A673 (cell line): ENCODE measurements at regions not wholly inside any gene's neighbourhood (a gene's known extent, or its start where the extent isn't known, plus 50 kb on each side); places are given as distances from the start of the nearest gene placed in this dataset.

Experiments used
- BruUV-seq: library from RNA; stranded (reverse); fragments of 400-500 nt; replicated peaks from 2 replicates; lab custom pipeline; 2021; lab: Mats Ljungman, UMichigan
- CTCF ChIA-PET: fragments of 300-600 bp; sonication (Branson Sonifier 250); formaldehyde crosslinking; loops from one replicate; lab custom pipeline; 2022; ENCODE audit warnings: antibody characterized with exemption; lab: Charles Lee
- POLR2A ChIA-PET: fragments of 300-600 bp; sonication (Branson Sonifier 250); formaldehyde crosslinking; loops from one replicate; lab custom pipeline; 2022; ENCODE audit warnings: antibody characterized with exemption; ENCODE audit not compliant: low non-redundant PET; lab: Charles Lee
- DNase-seq: peaks from one replicate; pipeline ENCODE4 v3.0.0-alpha.2; 2015; ENCODE audit warnings: low spot score
- H3K27ac ChIP-seq: fragments of 200-600 bp; sonication (generic); 2 replicates; pipeline ENCODE4 v1.5.1; 2016; ENCODE audit warnings: mixed run types, low read depth, mild to moderate bottlenecking, mixed read lengths, antibody characterized with exemption, low read length; ENCODE audit not compliant: poor library complexity, severe bottlenecking
- H3K27me3 ChIP-seq: fragments of 200-600 bp; sonication (generic); replicated peaks from 2 replicates; pipeline ENCODE4 v1.6.1; 2017; ENCODE audit warnings: mixed run types, low read depth, mild to moderate bottlenecking, mixed read lengths, antibody characterized with exemption, low read length; ENCODE audit not compliant: insufficient read depth, poor library complexity
- H3K36me3 ChIP-seq: fragments of 200-600 bp; sonication (generic); 2 replicates; pipeline ENCODE4 v1.6.1; 2016; ENCODE audit warnings: mixed run types, mild to moderate bottlenecking, mixed read lengths, antibody characterized with exemption, low read length; ENCODE audit not compliant: insufficient read depth, poor library complexity, severe bottlenecking
- H3K4me1 ChIP-seq: fragments of 200-600 bp; sonication (generic); 2 replicates; pipeline ENCODE4 v1.6.1; 2017; ENCODE audit warnings: mixed run types, mild to moderate bottlenecking, mixed read lengths, antibody characterized with exemption, low read length; ENCODE audit not compliant: insufficient read depth, poor library complexity, severe bottlenecking
- H3K4me3 ChIP-seq: fragments of 200-600 bp; sonication (generic); 2 replicates; pipeline ENCODE4 v1.5.1; 2016; ENCODE audit warnings: low read depth, mixed run types, mild to moderate bottlenecking, mixed read lengths, low read length; ENCODE audit not compliant: poor library complexity, severe bottlenecking
- H3K9me3 ChIP-seq: fragments of 200-600 bp; sonication (generic); 2 replicates; pipeline ENCODE4 v1.6.1; 2016; ENCODE audit warnings: mixed run types, low read depth, mild to moderate bottlenecking, mixed read lengths, antibody characterized with exemption, low read length; ENCODE audit not compliant: poor library complexity, severe bottlenecking
- CTCF ChIP-seq: fragments of 300-800, 200-600 bp; sonication (generic); conservative IDR thresholded peaks from 2 replicates; pipeline ENCODE4 v1.5.1; 2017; ENCODE audit warnings: low read depth, mild to moderate bottlenecking, antibody characterized with exemption, low read length, moderate library complexity, mixed read lengths
- EZH2 ChIP-seq: fragments of 200-600 bp; sonication (generic); IDR thresholded peaks from 2 replicates; pipeline ENCODE4 v1.6.1; 2017; ENCODE audit warnings: borderline replicate concordance, low read depth, mild to moderate bottlenecking, mixed read lengths, antibody characterized with exemption, low read length; ENCODE audit not compliant: poor library complexity, severe bottlenecking
- intact Hi-C: fragments of 100-400 bp; cut with micrococcal nuclease; formaldehyde crosslinking; loops from one replicate; pipeline ENCODE4 v1.10.0; 2022; ENCODE audit not compliant: unreplicated experiment

GRCh38 chr16:55204923-55205322 lies 119.1 kb upstream of the IRX6 start:
- no peak for DNase-seq
- Histone ChIP-seq H3K4me3 (no peak overlapping the region), H3K9me3 (no peaks in the 10 kb centered on the region), H3K27ac (no peak overlapping the region), H3K4me1 (no peaks in the 10 kb centered on the region), H3K27me3 (no peaks in the 10 kb centered on the region), H3K36me3 (no peaks in the 10 kb centered on the region)
- no peak for TF ChIP-seq EZH2
- no TSS peak for BruUV-seq
- ChIA-PET CTCF (no interaction called here), POLR2A (no interaction called here)
- intact Hi-C loops, result no loop called here

GRCh38 chr16:55207693-55208428 lies 116.1 kb upstream of the IRX6 start:
- BruUV-seq, result no TSS peak
- no peaks in the 10 kb centered on the region for H3K36me3 ChIP-seq
- H3K27me3 ChIP-seq, result no peaks in the 10 kb centered on the region
- H3K4me1 ChIP-seq, result no peaks in the 10 kb centered on the region
- POLR2A ChIA-PET, result no interaction called here
- TF ChIP-seq EZH2 (no peak), CTCF (no peak)
- no peak overlapping the region for H3K27ac ChIP-seq
- DNase-seq, result no peak
- no peaks in the 10 kb centered on the region for H3K9me3 ChIP-seq
- H3K4me3 ChIP-seq, result no peak overlapping the region
- intact Hi-C loops, result no loop called here
- CTCF ChIA-PET, result no interaction called here

DNA sequence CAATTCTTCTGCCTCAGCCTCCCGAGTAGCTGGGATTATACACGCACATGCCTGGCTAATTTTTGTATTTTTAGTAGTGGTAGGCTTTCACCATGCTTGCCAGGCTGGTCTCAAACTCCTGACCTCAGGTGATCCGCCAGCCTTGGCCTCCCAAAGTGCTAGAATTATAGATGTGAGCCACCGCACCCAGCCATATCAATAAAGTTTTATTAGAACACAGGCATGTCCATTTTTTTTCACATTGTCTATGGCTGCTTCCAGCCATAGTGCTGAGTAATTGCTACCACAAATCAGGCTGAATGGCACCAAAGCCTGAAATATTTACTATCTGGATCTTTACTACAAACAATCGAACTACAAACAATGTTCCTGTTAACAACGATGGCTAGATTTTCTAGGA lies 114.4 kb upstream of the IRX6 start:
- H3K9me3 ChIP-seq, result no peaks in the 10 kb centered on the region
- ChIA-PET POLR2A (no interaction called here), CTCF (no interaction called here)
- no TSS peak for BruUV-seq
- TF ChIP-seq CTCF (no peak), EZH2 (no peak)
- intact Hi-C loops, result no loop called here
- H3K27ac ChIP-seq, result no peak overlapping the region
- no peaks in the 10 kb centered on the region for H3K36me3 ChIP-seq
- no peak for DNase-seq
- H3K27me3 ChIP-seq, result no peaks in the 10 kb centered on the region
- no peaks in the 10 kb centered on the region for H3K4me1 ChIP-seq
- H3K4me3 ChIP-seq, result no peak overlapping the region

DNA sequence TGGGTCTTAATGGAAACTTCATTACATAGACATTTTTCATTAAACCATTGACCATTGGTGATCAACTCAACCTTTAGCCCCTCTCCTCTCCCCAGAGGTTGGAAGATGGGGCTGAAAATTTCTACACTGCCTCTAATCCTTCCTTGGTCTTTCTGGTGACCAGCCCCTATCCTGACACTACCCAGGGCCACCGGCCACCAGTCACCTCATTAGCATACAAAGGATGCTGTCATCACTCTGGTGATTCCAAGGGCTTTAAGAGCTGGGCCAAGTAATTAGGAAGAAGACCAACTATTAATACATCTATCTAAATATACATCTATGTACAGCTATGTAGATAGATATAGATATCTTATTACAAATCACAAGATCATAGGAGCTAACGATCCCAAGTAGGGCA lies 111.2 kb upstream of the IRX6 start:
- Histone ChIP-seq H3K4me3 (no peak overlapping the region), H3K9me3 (no peaks in the 10 kb centered on the region), H3K27me3 (no peaks in the 10 kb centered on the region), H3K27ac (no peak overlapping the region), H3K4me1 (no peaks in the 10 kb centered on the region), H3K36me3 (no peaks in the 10 kb centered on the region)
- CTCF ChIA-PET, result no interaction called here
- TF ChIP-seq EZH2 (no peak), CTCF (no peak)
- DNase-seq, result no peak
- POLR2A ChIA-PET, result no interaction called here
- BruUV-seq, result no TSS peak
- intact Hi-C loops, result no loop called here
